SU-DHL-6 (cell line): ENCODE measurements at regions not wholly inside any gene's neighbourhood (a gene's known extent, or its start where the extent isn't known, plus 50 kb on each side); places are given as distances from the start of the nearest gene placed in this dataset.

ENCODE experiments used
- EZH2phosphoT487 ChIP-seq: fragments of 200-600 bp; sonication (generic), shearing (Covaris generic); conservative IDR thresholded peaks from 2 replicates; pipeline ENCODE4 v1.6.1; 2018; ENCODE audit warnings: mild to moderate bottlenecking, antibody characterized with exemption, low read length, moderate library complexity, mixed read lengths
- TF ChIP-seq, protein P1 (sequence below): fragments of 200-600 bp; sonication (generic); IDR thresholded peaks from one replicate; pipeline ENCODE4 v1.5.1; 2017; ENCODE audit warnings: antibody characterized with exemption, mild to moderate bottlenecking, low read length, moderate library complexity; ENCODE audit not compliant: insufficient read depth, poor library complexity, severe bottlenecking

DNA sequence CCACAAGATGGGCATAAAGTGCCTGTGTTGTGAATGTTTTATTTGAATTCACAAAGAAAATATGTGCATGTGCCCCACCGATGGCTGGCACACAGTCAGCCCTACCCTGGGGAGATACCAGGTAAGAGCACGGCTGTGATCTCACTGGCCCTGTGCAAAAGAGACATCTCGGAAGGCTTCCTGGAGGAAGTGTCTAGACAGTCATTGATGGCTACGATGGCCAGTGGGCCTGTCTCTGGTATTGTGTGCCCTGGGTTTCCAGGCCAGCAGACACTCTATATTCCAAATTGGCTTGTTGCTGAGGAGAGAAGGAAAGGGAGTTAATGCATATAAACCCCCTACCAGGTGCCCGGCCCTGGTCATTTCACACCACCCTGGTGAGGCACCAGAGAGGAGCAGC lies 211.7 kb downstream of the GLI2 start:
- TF ChIP-seq, protein P1, sequence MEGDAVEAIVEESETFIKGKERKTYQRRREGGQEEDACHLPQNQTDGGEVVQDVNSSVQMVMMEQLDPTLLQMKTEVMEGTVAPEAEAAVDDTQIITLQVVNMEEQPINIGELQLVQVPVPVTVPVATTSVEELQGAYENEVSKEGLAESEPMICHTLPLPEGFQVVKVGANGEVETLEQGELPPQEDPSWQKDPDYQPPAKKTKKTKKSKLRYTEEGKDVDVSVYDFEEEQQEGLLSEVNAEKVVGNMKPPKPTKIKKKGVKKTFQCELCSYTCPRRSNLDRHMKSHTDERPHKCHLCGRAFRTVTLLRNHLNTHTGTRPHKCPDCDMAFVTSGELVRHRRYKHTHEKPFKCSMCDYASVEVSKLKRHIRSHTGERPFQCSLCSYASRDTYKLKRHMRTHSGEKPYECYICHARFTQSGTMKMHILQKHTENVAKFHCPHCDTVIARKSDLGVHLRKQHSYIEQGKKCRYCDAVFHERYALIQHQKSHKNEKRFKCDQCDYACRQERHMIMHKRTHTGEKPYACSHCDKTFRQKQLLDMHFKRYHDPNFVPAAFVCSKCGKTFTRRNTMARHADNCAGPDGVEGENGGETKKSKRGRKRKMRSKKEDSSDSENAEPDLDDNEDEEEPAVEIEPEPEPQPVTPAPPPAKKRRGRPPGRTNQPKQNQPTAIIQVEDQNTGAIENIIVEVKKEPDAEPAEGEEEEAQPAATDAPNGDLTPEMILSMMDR, result no peak
- TF ChIP-seq EZH2phosphoT487, result no peak
